ENCODE measurements at regions not wholly inside any gene's neighbourhood (a gene's known extent, or its start where the extent isn't known, plus 50 kb on each side); places are given as distances from the start of the nearest gene placed in this dataset.

DNA sequence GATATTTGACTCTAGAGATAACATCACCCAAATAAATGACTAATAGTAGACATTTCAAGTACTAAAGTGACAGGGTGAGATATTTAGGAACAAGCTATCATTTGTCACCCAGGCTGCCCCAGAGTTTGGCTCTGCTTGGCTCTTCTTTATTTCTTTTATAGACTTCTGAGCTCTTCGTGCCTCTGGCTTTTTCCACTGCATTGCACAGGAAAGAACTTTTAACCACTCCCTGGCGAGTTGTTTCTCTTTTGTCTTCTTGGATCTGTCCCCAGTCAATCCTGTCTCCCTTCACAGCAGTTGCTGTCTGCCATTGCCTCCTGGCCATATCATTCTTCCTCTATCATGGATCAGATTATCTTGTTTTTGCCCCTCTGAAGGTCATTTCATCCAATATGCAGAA, 339.2 kb upstream of the DCBLD2 start:
- TF ChIP-seq POLR2A (IDR thresholded peaks at IDR 0.05) = no peak
- TF ChIP-seq, protein P1, sequence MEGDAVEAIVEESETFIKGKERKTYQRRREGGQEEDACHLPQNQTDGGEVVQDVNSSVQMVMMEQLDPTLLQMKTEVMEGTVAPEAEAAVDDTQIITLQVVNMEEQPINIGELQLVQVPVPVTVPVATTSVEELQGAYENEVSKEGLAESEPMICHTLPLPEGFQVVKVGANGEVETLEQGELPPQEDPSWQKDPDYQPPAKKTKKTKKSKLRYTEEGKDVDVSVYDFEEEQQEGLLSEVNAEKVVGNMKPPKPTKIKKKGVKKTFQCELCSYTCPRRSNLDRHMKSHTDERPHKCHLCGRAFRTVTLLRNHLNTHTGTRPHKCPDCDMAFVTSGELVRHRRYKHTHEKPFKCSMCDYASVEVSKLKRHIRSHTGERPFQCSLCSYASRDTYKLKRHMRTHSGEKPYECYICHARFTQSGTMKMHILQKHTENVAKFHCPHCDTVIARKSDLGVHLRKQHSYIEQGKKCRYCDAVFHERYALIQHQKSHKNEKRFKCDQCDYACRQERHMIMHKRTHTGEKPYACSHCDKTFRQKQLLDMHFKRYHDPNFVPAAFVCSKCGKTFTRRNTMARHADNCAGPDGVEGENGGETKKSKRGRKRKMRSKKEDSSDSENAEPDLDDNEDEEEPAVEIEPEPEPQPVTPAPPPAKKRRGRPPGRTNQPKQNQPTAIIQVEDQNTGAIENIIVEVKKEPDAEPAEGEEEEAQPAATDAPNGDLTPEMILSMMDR (IDR thresholded peaks at IDR 0.05) = no peak

Measured in Peyer's patch (tissue), 4 donors.